Karpas-422 (cell line): ENCODE measurements at regions not wholly inside any gene's neighbourhood (a gene's known extent, or its start where the extent isn't known, plus 50 kb on each side); places are given as distances from the start of the nearest gene placed in this dataset.

ENCODE experiments used
- DNase-seq: peaks from one replicate; pipeline ENCODE4 v3.0.0-alpha.2; 2015
- H2AFZ ChIP-seq: fragments of 200-600 bp; sonication (generic); 2 replicates; pipeline ENCODE4 v1.6.1; 2014; ENCODE audit warnings: antibody characterized with exemption, low read length, mixed read lengths
- H3K27ac ChIP-seq: fragments of 200-600 bp; sonication (generic); 2 replicates; pipeline ENCODE4 v1.5.1; 2014; ENCODE audit warnings: mild to moderate bottlenecking, low read length, moderate library complexity
- H3K27me3 ChIP-seq: fragments of 200-600 bp; sonication (generic); 2 replicates; pipeline ENCODE4 v1.6.1; 2014; ENCODE audit warnings: low read length, mixed read lengths
- H3K36me3 ChIP-seq: fragments of 200-600 bp; sonication (generic); 2 replicates; pipeline ENCODE4 v1.6.1; 2014; ENCODE audit warnings: low read length, mixed read lengths; ENCODE audit not compliant: insufficient read depth
- H3K4me1 ChIP-seq: fragments of 200-600 bp; sonication (generic); 2 replicates; pipeline ENCODE4 v1.6.1; 2014; ENCODE audit warnings: mild to moderate bottlenecking, low read length, mixed read lengths
- H3K4me2 ChIP-seq: fragments of 200-600 bp; sonication (generic); 2 replicates; pipeline ENCODE4 v1.6.1; 2014; ENCODE audit warnings: low read length, low read depth, mild to moderate bottlenecking; ENCODE audit not compliant: poor library complexity, severe bottlenecking
- H3K4me3 ChIP-seq: fragments of 200-600 bp; sonication (generic); 2 replicates; pipeline ENCODE4 v1.5.1; 2014; ENCODE audit warnings: mild to moderate bottlenecking, antibody characterized with exemption, low read length, mixed read lengths
- H3K79me2 ChIP-seq: fragments of 200-600 bp; sonication (generic); 2 replicates; pipeline ENCODE4 v1.6.1; 2014; ENCODE audit warnings: mild to moderate bottlenecking, low read length, mixed read lengths
- H3K9ac ChIP-seq: fragments of 200-600 bp; sonication (generic); 2 replicates; pipeline ENCODE4 v1.6.0; 2014; ENCODE audit warnings: low read length
- H3K9me2 ChIP-seq: fragments of 200-600 bp; sonication (generic), shearing (Covaris generic); replicated peaks from 2 replicates; pipeline ENCODE4 v1.6.0; 2014; ENCODE audit warnings: mild to moderate bottlenecking, low read length, moderate library complexity; ENCODE audit not compliant: insufficient read depth
- H3K9me3 ChIP-seq: fragments of 300-700, 200-600 bp; sonication (generic); 2 replicates; pipeline ENCODE4 v1.6.1; 2014; ENCODE audit warnings: low read length, mixed read lengths
- H4K20me1 ChIP-seq: fragments of 200-600 bp; sonication (generic); 2 replicates; pipeline ENCODE4 v1.6.1; 2014; ENCODE audit warnings: mild to moderate bottlenecking, antibody characterized with exemption, low read length, low read depth; ENCODE audit not compliant: insufficient read depth

DNA sequence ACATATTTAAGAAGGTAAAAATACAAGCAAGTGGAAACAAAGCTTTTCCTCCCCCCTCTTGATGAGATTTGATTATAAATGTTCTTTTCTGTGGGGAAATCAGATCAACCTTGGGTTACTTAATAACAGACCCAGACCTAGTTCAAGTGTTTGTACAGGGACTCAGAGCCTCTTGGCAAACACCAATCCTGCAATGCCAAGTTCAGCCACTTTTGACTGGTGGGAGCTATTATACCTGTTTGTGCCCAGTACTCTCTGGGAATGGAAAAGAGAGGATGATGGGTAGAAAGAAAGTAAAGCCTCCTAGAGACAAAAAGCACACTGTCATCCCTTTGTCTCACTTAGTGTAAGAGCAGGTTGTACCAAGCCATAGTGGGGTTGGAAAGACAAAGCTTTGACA is 63.8 kb upstream of the EPHA4 start:
- Histone ChIP-seq H3K27me3 (no peaks in the 10 kb centered on the region), H3K9ac (no peak overlapping the region), H3K4me1 (no peaks in the 10 kb centered on the region), H3K36me3 (no peaks in the 10 kb centered on the region), H3K9me3 (no peaks in the 10 kb centered on the region), H3K9me2 (no peaks in the 10 kb centered on the region), H4K20me1 (no peaks in the 10 kb centered on the region), H3K4me3 (no peak overlapping the region), H3K79me2 (no peaks in the 10 kb centered on the region), H3K4me2 (no peak overlapping the region), H2AFZ (no peak overlapping the region), H3K27ac (no peak overlapping the region)
- DNase-seq: peak; percentile 41

- H3K4me2 ChIP-seq: no peak overlapping the region
- no peaks in the 10 kb centered on the region for H3K4me1 ChIP-seq
- no peaks in the 10 kb centered on the region for H3K9me2 ChIP-seq
- no peak overlapping the region for H3K9ac ChIP-seq
- no peak overlapping the region for H3K27ac ChIP-seq
- DNase-seq: no peak
- H3K79me2 ChIP-seq: no peaks in the 10 kb centered on the region
- no peaks in the 10 kb centered on the region for H3K36me3 ChIP-seq
- H3K27me3 ChIP-seq: no peaks in the 10 kb centered on the region
- no peaks in the 10 kb centered on the region for H3K9me3 ChIP-seq
- no peak overlapping the region for H3K4me3 ChIP-seq
- no peaks in the 10 kb centered on the region for H4K20me1 ChIP-seq
- no peak overlapping the region for H2AFZ ChIP-seq
Observed at GRCh38 chr2:221629468-221629867, 57.4 kb upstream of the EPHA4 start.

GRCh38 chr2:221624475-221624874 is 52.4 kb upstream of the EPHA4 start:
- Histone ChIP-seq H4K20me1 (no peaks in the 10 kb centered on the region), H3K4me1 (no peaks in the 10 kb centered on the region), H3K79me2 (no peaks in the 10 kb centered on the region), H3K27me3 (no peaks in the 10 kb centered on the region), H3K9me2 (no peaks in the 10 kb centered on the region), H2AFZ (no peak overlapping the region), H3K36me3 (no peaks in the 10 kb centered on the region), H3K4me3 (no peak overlapping the region), H3K9me3 (no peaks in the 10 kb centered on the region), H3K27ac (no peak overlapping the region), H3K4me2 (no peak overlapping the region), H3K9ac (no peak overlapping the region)
- no peak for DNase-seq
